ENCODE measurements at regions not wholly inside any gene's neighbourhood (a gene's known extent, or its start where the extent isn't known, plus 50 kb on each side); places are given as distances from the start of the nearest gene placed in this dataset.
"Not testable (repeated sequence)": the region's sequence is repeated elsewhere in the genome, so short reads cannot be mapped to it uniquely, and the experiment has no call there.

- H3K27me3 ChIP-seq (replicated peaks; ENCODE audit: insufficient read depth, low read depth, low read length, poor library complexity) = no peaks in the 10 kb centered on the region
- no peak overlapping the region for H3K4me3 ChIP-seq (ENCODE audit: low read depth, low read length, poor library complexity, severe bottlenecking)
- BruUV-seq (replicated peaks) = no TSS peak
- H3K9me3 ChIP-seq (ENCODE audit: low read depth, low read length, poor library complexity, severe bottlenecking) = no peaks in the 10 kb centered on the region
- no peak overlapping the region for H3K27ac ChIP-seq (ENCODE audit: low read depth, low read length, poor library complexity, severe bottlenecking)
- no peaks in the 10 kb centered on the region for H3K4me1 ChIP-seq (ENCODE audit: insufficient read depth, low read length, poor library complexity, severe bottlenecking)
- TF ChIP-seq CTCF (conservative IDR thresholded peaks at IDR 0.05; ENCODE audit: low read depth, low read length) = no peak
- no peak for TF ChIP-seq EZH2 (IDR thresholded peaks at IDR 0.05; ENCODE audit: borderline replicate concordance, low read depth, low read length, poor library complexity, severe bottlenecking)
- POLR2A ChIA-PET (ENCODE audit: low non-redundant PET) = no interaction called here
- intact Hi-C loops (cut with micrococcal nuclease; ENCODE audit: unreplicated experiment) = no loop called here
- no peak for DNase-seq (ENCODE audit: low spot score)
- no peaks in the 10 kb centered on the region for H3K36me3 ChIP-seq (ENCODE audit: insufficient read depth, low read length, poor library complexity, severe bottlenecking)
- CTCF ChIA-PET = no interaction called here
Measured at GRCh38 chr4:160717848-160718247, 1446.0 kb downstream of the FSTL5 start.

GRCh38 chr4:160724063-160724462, 1439.7 kb downstream of the FSTL5 start:
- no peak for TF ChIP-seq EZH2 (IDR thresholded peaks at IDR 0.05; ENCODE audit: borderline replicate concordance, low read depth, low read length, poor library complexity, severe bottlenecking)
- no peak for TF ChIP-seq CTCF (conservative IDR thresholded peaks at IDR 0.05; ENCODE audit: low read depth, low read length)
- POLR2A ChIA-PET (ENCODE audit: low non-redundant PET) = no interaction called here
- Histone ChIP-seq H3K36me3 (ENCODE audit: insufficient read depth, low read length, poor library complexity, severe bottlenecking) (no peaks in the 10 kb centered on the region), H3K4me1 (ENCODE audit: insufficient read depth, low read length, poor library complexity, severe bottlenecking) (no peaks in the 10 kb centered on the region), H3K4me3 (ENCODE audit: low read depth, low read length, poor library complexity, severe bottlenecking) (no peak overlapping the region), H3K9me3 (ENCODE audit: low read depth, low read length, poor library complexity, severe bottlenecking) (no peaks in the 10 kb centered on the region), H3K27ac (ENCODE audit: low read depth, low read length, poor library complexity, severe bottlenecking) (no peak overlapping the region), H3K27me3 (replicated peaks; ENCODE audit: insufficient read depth, low read depth, low read length, poor library complexity) (no peaks in the 10 kb centered on the region)
- CTCF ChIA-PET = no interaction called here
- no peak for DNase-seq (ENCODE audit: low spot score)
- intact Hi-C loops (cut with micrococcal nuclease; ENCODE audit: unreplicated experiment) = no loop called here
- no TSS peak for BruUV-seq (replicated peaks)

- TF ChIP-seq CTCF (conservative IDR thresholded peaks at IDR 0.05; ENCODE audit: low read depth, low read length) (no peak), EZH2 (IDR thresholded peaks at IDR 0.05; ENCODE audit: borderline replicate concordance, low read depth, low read length, poor library complexity, severe bottlenecking) (no peak)
- Histone ChIP-seq H3K4me1 (ENCODE audit: insufficient read depth, low read length, poor library complexity, severe bottlenecking) (no peaks in the 10 kb centered on the region), H3K27me3 (replicated peaks; ENCODE audit: insufficient read depth, low read depth, low read length, poor library complexity) (no peaks in the 10 kb centered on the region), H3K36me3 (ENCODE audit: insufficient read depth, low read length, poor library complexity, severe bottlenecking) (no peaks in the 10 kb centered on the region), H3K27ac (ENCODE audit: low read depth, low read length, poor library complexity, severe bottlenecking) (no peak overlapping the region), H3K9me3 (ENCODE audit: low read depth, low read length, poor library complexity, severe bottlenecking) (no peaks in the 10 kb centered on the region), H3K4me3 (ENCODE audit: low read depth, low read length, poor library complexity, severe bottlenecking) (no peak overlapping the region)
- intact Hi-C loops (cut with micrococcal nuclease; ENCODE audit: unreplicated experiment) = no loop called here
- CTCF ChIA-PET = no interaction called here
- no peak for DNase-seq (ENCODE audit: low spot score)
- POLR2A ChIA-PET (ENCODE audit: low non-redundant PET) = no interaction called here
- no TSS peak for BruUV-seq (replicated peaks)
Measured at GRCh38 chr4:160745126-160745525, 1418.7 kb downstream of the FSTL5 start.

GRCh38 chr4:160746585-160746984, 1417.2 kb downstream of the FSTL5 start:
- CTCF ChIA-PET; BruUV-seq (replicated peaks); H3K4me1 ChIP-seq (ENCODE audit: insufficient read depth, low read length, poor library complexity, severe bottlenecking); DNase-seq (ENCODE audit: low spot score); H3K36me3 ChIP-seq (ENCODE audit: insufficient read depth, low read length, poor library complexity, severe bottlenecking); H3K27me3 ChIP-seq (replicated peaks; ENCODE audit: insufficient read depth, low read depth, low read length, poor library complexity); H3K4me3 ChIP-seq (ENCODE audit: low read depth, low read length, poor library complexity, severe bottlenecking); intact Hi-C loops (cut with micrococcal nuclease; ENCODE audit: unreplicated experiment); H3K27ac ChIP-seq (ENCODE audit: low read depth, low read length, poor library complexity, severe bottlenecking); H3K9me3 ChIP-seq (ENCODE audit: low read depth, low read length, poor library complexity, severe bottlenecking); POLR2A ChIA-PET (ENCODE audit: low non-redundant PET): not testable (repeated sequence)

Data from A673 (cell line).